MM.1S (cell line): ENCODE measurements at regions not wholly inside any gene's neighbourhood (a gene's known extent, or its start where the extent isn't known, plus 50 kb on each side); places are given as distances from the start of the nearest gene placed in this dataset.

ENCODE experiments used
- CTCF ChIP-seq: fragments of 300-600 bp; sonication (generic); IDR thresholded peaks from 2 replicates; pipeline ENCODE4 v1.5.1; 2016; ENCODE audit warnings: antibody characterized with exemption, low read length, mixed read lengths
- EZH2 ChIP-seq: fragments of 300-600 bp; sonication (generic); optimal IDR thresholded peaks from 2 replicates; pipeline ENCODE3; 2017; ENCODE audit warnings: low read depth, mild to moderate bottlenecking, antibody characterized with exemption, low read length, mixed read lengths
- EZH2phosphoT487 ChIP-seq: fragments of 300-600 bp; sonication (generic); IDR thresholded peaks from 2 replicates; pipeline ENCODE4 v1.6.1; 2018; ENCODE audit warnings: antibody characterized with exemption, low read length

DNA sequence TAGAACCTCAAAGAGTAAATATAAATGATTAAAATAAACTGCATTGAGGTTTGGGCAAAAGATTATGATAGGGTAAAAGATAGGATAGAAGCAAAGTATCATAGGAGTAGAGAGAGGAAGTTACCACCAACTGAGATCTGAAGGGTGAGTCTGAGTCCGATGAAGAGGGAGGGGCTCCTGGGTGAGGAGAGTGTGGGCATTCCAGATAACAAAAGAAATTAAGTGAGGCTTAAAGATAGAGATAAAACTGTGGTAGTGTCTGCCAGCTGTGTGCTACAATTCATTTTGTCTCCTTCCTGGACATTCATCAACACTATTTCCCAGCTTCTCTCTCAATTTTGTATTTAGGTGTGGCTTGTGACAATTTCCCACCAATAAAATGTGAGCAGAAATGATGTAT lies 343.0 kb upstream of the PLSCR5 start:
- TF ChIP-seq EZH2: no peak
- TF ChIP-seq CTCF: no peak
- no peak for TF ChIP-seq EZH2phosphoT487
